Neuronal stem cell (in vitro differentiated cells): ENCODE measurements at regions not wholly inside any gene's neighbourhood (a gene's known extent, or its start where the extent isn't known, plus 50 kb on each side); places are given as distances from the start of the nearest gene placed in this dataset.
"Not testable (repeated sequence)": the region's sequence is repeated elsewhere in the genome, so short reads cannot be mapped to it uniquely, and the experiment has no call there.

Experiments used
- DNase-seq: peaks from one replicate; pipeline ENCODE4 v3.0.0-alpha.2; 2013; ENCODE audit warnings: low spot score
- H2AFZ ChIP-seq: one replicate; pipeline ENCODE4 v1.6.1; 2013; ENCODE audit warnings: mild to moderate bottlenecking, low read length, inconsistent platforms
- H2AK5ac ChIP-seq: 2 replicates; pipeline ENCODE4 v1.6.1; 2013; ENCODE audit warnings: low read depth, mild to moderate bottlenecking, inconsistent platforms, low read length, moderate library complexity, mixed read lengths
- H2BK120ac ChIP-seq: 2 replicates; pipeline ENCODE4 v1.6.1; 2013; ENCODE audit warnings: low read depth, mild to moderate bottlenecking, inconsistent platforms, low read length, moderate library complexity, mixed read lengths
- H2BK12ac ChIP-seq: one replicate; pipeline ENCODE4 v1.6.1; 2013; ENCODE audit warnings: low read length, inconsistent platforms
- H2BK15ac ChIP-seq: 2 replicates; pipeline ENCODE4 v1.6.1; 2013; ENCODE audit warnings: mild to moderate bottlenecking, low read length, inconsistent platforms, mixed read lengths
- H2BK5ac ChIP-seq: one replicate; pipeline ENCODE4 v1.6.1; 2013; ENCODE audit warnings: inconsistent platforms, mild to moderate bottlenecking, low read length, moderate library complexity
- H3K14ac ChIP-seq: one replicate; pipeline ENCODE4 v1.6.1; 2013; ENCODE audit warnings: low read length, inconsistent platforms
- H3K18ac ChIP-seq: 2 replicates; pipeline ENCODE4 v1.6.1; 2013; ENCODE audit warnings: low read length, inconsistent platforms
- H3K23ac ChIP-seq: 2 replicates; pipeline ENCODE4 v1.6.1; 2013; ENCODE audit warnings: low read depth, mild to moderate bottlenecking, mixed read lengths, low read length, inconsistent platforms; ENCODE audit not compliant: poor library complexity
- H3K27ac ChIP-seq: replicated peaks from 3 replicates; pipeline ENCODE4 v1.5.1; 2013; ENCODE audit warnings: low read length, inconsistent platforms
- H3K27me3 ChIP-seq, 3 experiments: 2 replicates each; pipeline ENCODE4 v1.6.1; 2013; ENCODE audit warnings: low read length in 3 of 3, mild to moderate bottlenecking in 2 of 3, inconsistent platforms in 1 of 3, low read depth in 1 of 3, mixed read lengths in 1 of 3, moderate library complexity in 1 of 3; ENCODE audit not compliant: control insufficient read depth in 3 of 3, insufficient read depth in 3 of 3
- H3K36me3 ChIP-seq, 2 donors: replicated peaks in 1 of 2; 2 replicates each; pipeline ENCODE4 v1.6.1; 2013; ENCODE audit warnings: low read length in 2 of 2; ENCODE audit not compliant: control insufficient read depth in 2 of 2, insufficient read depth in 2 of 2
- H3K4ac ChIP-seq: 2 replicates; pipeline ENCODE4 v1.6.1; 2013; ENCODE audit warnings: inconsistent platforms, mild to moderate bottlenecking, low read length, moderate library complexity
- H3K4me1 ChIP-seq, 2 donors: 1 replicate in 1 of 2; 2 replicates in 1 of 2; pipeline ENCODE4 v1.6.1; 2013; ENCODE audit warnings: low read length in 2 of 2, low read depth in 1 of 2; ENCODE audit not compliant: control insufficient read depth in 2 of 2, insufficient read depth in 1 of 2
- H3K4me2 ChIP-seq: one replicate; pipeline ENCODE4 v1.6.1; 2013; ENCODE audit warnings: mild to moderate bottlenecking, low read length, inconsistent platforms; ENCODE audit not compliant: insufficient read depth, poor library complexity, severe bottlenecking
- H3K4me3 ChIP-seq, 2 donors: 2 replicates each; pipeline ENCODE4 v1.5.1; 2013; ENCODE audit warnings: low read length in 2 of 2, mild to moderate bottlenecking in 2 of 2, inconsistent platforms in 1 of 2, moderate library complexity in 1 of 2
- H3K79me1 ChIP-seq: one replicate; pipeline ENCODE4 v1.6.1; 2013; ENCODE audit warnings: low read depth, mild to moderate bottlenecking, inconsistent platforms, low read length, moderate library complexity
- H3K9ac ChIP-seq: one replicate; pipeline ENCODE4 v1.6.1; 2013; ENCODE audit warnings: mild to moderate bottlenecking, low read depth, low read length, inconsistent platforms; ENCODE audit not compliant: poor library complexity
- H3K9me3 ChIP-seq, 2 donors: replicated peaks in 1 of 2; 2 replicates each; pipeline versions ENCODE3 to v1.6.1; 2013; ENCODE audit warnings: low read length in 2 of 2, mild to moderate bottlenecking in 2 of 2, inconsistent platforms in 1 of 2, low read depth in 1 of 2, mixed read lengths in 1 of 2, moderate library complexity in 1 of 2; ENCODE audit not compliant: control insufficient read depth in 2 of 2, insufficient read depth in 1 of 2
- H4K8ac ChIP-seq: one replicate; pipeline ENCODE4 v1.6.1; 2013; ENCODE audit warnings: low read depth, mild to moderate bottlenecking, inconsistent platforms, low read length, moderate library complexity
- H4K91ac ChIP-seq: one replicate; pipeline ENCODE4 v1.6.1; 2013; ENCODE audit warnings: low read length, low read depth, mild to moderate bottlenecking, inconsistent platforms; ENCODE audit not compliant: poor library complexity
- WGBS, 2 donors: extraction: QIAGEN DNeasy Blood & Tissue Kit; methylation state at CpG; one replicate each; pipeline ENCODE4 v1.1.7; 2013; ENCODE audit warnings: missing lambda C conversion rate in 2 of 2, mixed read lengths in 1 of 2; ENCODE audit not compliant: insufficient read length in 2 of 2, insufficient replicate concordance in 1 of 2; ENCODE audit errors: extremely low coverage in 2 of 2; 5-methylcytosine and 5-hydroxymethylcytosine counted together

DNA sequence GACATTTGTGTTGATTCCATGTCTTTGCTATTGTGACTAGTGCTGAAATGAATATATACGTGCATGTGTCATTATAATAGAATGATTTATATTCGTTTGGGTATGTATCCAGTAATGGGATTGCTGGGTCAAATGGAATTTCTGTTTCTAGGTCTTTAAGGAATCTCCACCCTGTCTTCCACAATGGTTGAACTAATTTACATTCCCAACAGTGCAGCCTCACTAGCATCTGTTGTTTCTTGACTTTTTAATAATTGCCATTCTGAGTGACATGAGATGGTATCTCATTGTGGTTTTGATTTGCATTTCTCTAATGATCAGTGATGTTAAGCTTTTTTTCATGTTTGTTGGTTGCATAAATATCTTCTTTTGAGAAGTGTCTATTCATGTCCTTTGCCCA, 291.2 kb downstream of the FAT4 start:
- not testable (repeated sequence) for H2AK5ac ChIP-seq, H3K79me1 ChIP-seq, H3K9ac ChIP-seq, H3K27me3 ChIP-seq, H3K4me1 ChIP-seq, H2BK12ac ChIP-seq, H2AFZ ChIP-seq, H4K91ac ChIP-seq, H3K27ac ChIP-seq, H3K9me3 ChIP-seq, H4K8ac ChIP-seq, H2BK120ac ChIP-seq, H3K4me2 ChIP-seq, H2BK15ac ChIP-seq, H2BK5ac ChIP-seq, H3K36me3 ChIP-seq, DNase-seq, H3K4me3 ChIP-seq, H3K23ac ChIP-seq, H3K18ac ChIP-seq, H3K14ac ChIP-seq, H3K4ac ChIP-seq
- no CpG with 5 or more reads among the region's 2 CpGs for WGBS, 2 donors

DNA sequence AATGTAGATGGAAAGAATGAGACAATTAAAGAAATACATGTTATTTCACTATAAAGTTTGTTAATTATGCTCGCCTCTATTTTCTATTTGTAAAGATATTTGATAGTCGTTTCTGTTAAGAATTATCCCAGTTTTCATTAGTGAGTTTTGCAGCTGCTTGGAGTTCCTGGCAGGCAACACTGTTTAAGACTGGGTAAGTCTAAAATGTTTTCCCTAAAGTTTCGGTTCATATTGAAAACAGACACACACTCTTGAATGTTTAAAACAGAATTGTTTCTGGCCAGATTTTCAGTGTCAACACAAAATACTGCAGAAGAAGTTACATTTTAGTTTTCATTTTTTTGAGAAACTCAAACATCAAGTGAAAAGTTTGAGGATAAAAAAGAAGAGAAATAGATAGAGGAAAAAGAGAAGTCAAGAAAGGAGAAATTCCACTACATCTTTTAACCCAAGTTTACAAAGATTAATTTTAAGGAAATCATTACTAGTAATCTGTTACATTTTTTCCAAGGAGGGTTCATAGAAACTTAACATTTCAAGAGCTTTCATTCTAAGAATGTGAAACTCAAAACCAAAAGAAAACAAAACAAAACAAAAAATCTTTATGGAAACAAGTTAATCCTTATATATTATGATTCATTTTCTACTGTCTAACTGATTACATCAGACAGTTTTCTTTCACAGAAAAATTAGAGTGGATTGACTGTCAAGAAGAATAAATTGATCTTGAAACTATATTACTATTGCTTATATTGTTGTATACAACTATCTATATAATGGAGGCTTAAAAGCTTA, 305.5 kb downstream of the FAT4 start:
- no CpG with 5 or more reads among the region's 3 CpGs for WGBS, 2 donors
- H3K36me3 ChIP-seq = no peaks in the 10 kb centered on the region
- no peak overlapping the region for H2AK5ac ChIP-seq
- no peak overlapping the region for H4K8ac ChIP-seq
- H3K9ac ChIP-seq = no peak overlapping the region
- H3K9me3 ChIP-seq = no peaks in the 10 kb centered on the region
- H3K4me3 ChIP-seq = no peak overlapping the region
- no peak overlapping the region for H2BK15ac ChIP-seq
- H2BK120ac ChIP-seq = no peak overlapping the region
- H3K27ac ChIP-seq = no peak overlapping the region
- no peak overlapping the region for H2BK5ac ChIP-seq
- H2AFZ ChIP-seq = peak overlapping the region; percentile 42
- H3K4me2 ChIP-seq = no peak overlapping the region
- H4K91ac ChIP-seq = no peak overlapping the region
- DNase-seq = no peak
- no peak overlapping the region for H3K4ac ChIP-seq
- H3K79me1 ChIP-seq = no peaks in the 10 kb centered on the region
- no peaks in the 10 kb centered on the region for H3K27me3 ChIP-seq
- H3K23ac ChIP-seq = no peak overlapping the region
- no peak overlapping the region for H3K18ac ChIP-seq
- no peaks in the 10 kb centered on the region for H3K4me1 ChIP-seq
- H3K14ac ChIP-seq = no peak overlapping the region
- H2BK12ac ChIP-seq = no peak overlapping the region

DNA sequence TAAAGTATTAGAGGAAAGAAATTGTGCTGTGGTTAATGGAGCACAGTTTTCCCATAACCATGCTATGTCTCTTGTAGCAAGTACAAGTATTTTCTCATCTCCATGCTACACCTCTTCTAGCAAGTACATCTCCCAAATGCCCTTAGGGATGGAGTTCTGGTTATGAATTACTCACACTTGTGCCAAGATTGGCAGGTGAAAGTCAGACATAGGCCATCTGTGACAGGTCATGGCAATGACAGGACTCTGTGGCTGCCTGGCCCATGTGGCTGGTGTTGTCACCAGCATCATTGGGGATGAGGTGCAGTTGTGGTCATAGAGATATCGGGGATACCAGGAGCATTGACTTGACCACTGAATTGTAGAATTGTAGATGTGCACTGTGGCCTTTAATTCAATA, 310.2 kb downstream of the FAT4 start:
- no peak overlapping the region for H4K8ac ChIP-seq
- no peaks in the 10 kb centered on the region for H3K27me3 ChIP-seq
- H3K79me1 ChIP-seq = no peaks in the 10 kb centered on the region
- H2BK5ac ChIP-seq = no peak overlapping the region
- H3K23ac ChIP-seq = no peak overlapping the region
- H3K4ac ChIP-seq = no peak overlapping the region
- H3K36me3 ChIP-seq = no peaks in the 10 kb centered on the region
- DNase-seq = no peak
- no peak overlapping the region for H2AFZ ChIP-seq
- no peak overlapping the region for H2BK15ac ChIP-seq
- H3K4me2 ChIP-seq = no peak overlapping the region
- H3K27ac ChIP-seq = no peak overlapping the region
- H3K9ac ChIP-seq = no peak overlapping the region
- no peak overlapping the region for H3K4me3 ChIP-seq
- no peak overlapping the region for H4K91ac ChIP-seq
- H3K18ac ChIP-seq = no peak overlapping the region
- no peak overlapping the region for H2BK120ac ChIP-seq
- H2AK5ac ChIP-seq = no peak overlapping the region
- no peaks in the 10 kb centered on the region for H3K9me3 ChIP-seq
- no CpG with 5 or more reads among the region's 1 CpG for WGBS, 2 donors
- no peak overlapping the region for H2BK12ac ChIP-seq
- H3K14ac ChIP-seq = no peak overlapping the region
- no peaks in the 10 kb centered on the region for H3K4me1 ChIP-seq

DNA sequence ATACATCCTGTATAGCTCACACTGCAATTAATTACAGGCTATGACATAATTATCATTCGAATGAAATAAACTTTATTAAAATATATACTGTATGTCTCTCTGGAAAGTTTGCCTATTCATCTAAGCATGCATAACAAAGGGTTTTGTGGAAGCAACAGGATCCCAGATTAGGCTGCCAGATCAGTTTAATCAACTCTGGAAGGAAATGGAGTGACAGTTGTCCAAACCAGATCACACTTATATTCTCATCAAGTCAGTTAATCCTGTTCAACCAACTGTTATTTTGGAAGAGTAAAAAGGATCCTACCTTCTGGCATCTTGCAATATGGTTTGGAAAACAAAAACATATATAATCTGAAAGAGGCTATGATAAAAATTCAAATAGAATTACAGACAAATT, 312.2 kb downstream of the FAT4 start:
- Histone ChIP-seq H3K4ac (no peak overlapping the region), H2AK5ac (no peak overlapping the region), H3K27me3 (no peaks in the 10 kb centered on the region), H2BK5ac (no peak overlapping the region), H3K9me3 (no peaks in the 10 kb centered on the region), H3K79me1 (no peaks in the 10 kb centered on the region), H4K91ac (no peak overlapping the region), H2AFZ (no peak overlapping the region), H3K23ac (no peak overlapping the region), H3K14ac (no peak overlapping the region), H4K8ac (no peak overlapping the region), H2BK15ac (no peak overlapping the region), H3K4me1 (no peaks in the 10 kb centered on the region), H3K36me3 (no peaks in the 10 kb centered on the region), H2BK12ac (no peak overlapping the region), H3K4me2 (no peak overlapping the region), H3K9ac (no peak overlapping the region), H2BK120ac (no peak overlapping the region), H3K18ac (no peak overlapping the region), H3K27ac (no peak overlapping the region), H3K4me3 (no peak overlapping the region)
- DNase-seq = no peak
- WGBS, 2 donors = no CpG with 5 or more reads among the region's 1 CpG
